ENCODE measurements at regions not wholly inside any gene's neighbourhood (a gene's known extent, or its start where the extent isn't known, plus 50 kb on each side); places are given as distances from the start of the nearest gene placed in this dataset.

- peaks cover 7% of the 10 kb centered on the region for H3K27me3 Mint-ChIP-seq
- H3K36me3 Mint-ChIP-seq (ENCODE audit: low read depth), result no peaks in the 10 kb centered on the region
- no peaks in the 10 kb centered on the region for H3K9me3 Mint-ChIP-seq
- H3K27ac Mint-ChIP-seq, result no peak overlapping the region
- ATAC-seq (replicated peaks), result no peak
- H3K4me1 Mint-ChIP-seq, result no peaks in the 10 kb centered on the region
- H3K4me3 Mint-ChIP-seq, result no peak overlapping the region
These were observed 148.6 kb upstream of the PPP1R26 start for GRCh38 chr9:135330685-135331590.

DNA sequence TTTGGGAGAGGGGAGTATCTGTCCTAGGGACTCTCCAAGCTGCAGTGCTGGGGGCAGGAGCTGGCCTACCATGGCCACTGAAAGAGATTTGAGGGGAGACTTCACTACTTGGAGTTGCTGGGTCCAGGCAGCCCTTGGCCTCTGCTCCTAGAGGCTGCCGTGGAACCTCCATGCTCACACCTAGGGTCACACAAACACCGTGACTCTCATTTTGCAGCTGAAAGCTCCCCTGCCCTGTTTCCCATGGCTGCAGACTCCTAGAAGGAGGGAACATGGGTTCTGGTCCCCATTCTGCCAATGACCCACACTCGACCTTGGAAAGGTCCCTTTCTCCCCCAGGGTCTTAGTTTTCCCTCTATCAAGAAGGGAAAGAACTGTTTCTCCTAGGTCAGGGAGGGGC lies 147.1 kb upstream of the PPP1R26 start:
- H3K27ac Mint-ChIP-seq, result no peak overlapping the region
- H3K4me3 Mint-ChIP-seq, result no peak overlapping the region
- H3K36me3 Mint-ChIP-seq (ENCODE audit: low read depth), result no peaks in the 10 kb centered on the region
- no peaks in the 10 kb centered on the region for H3K9me3 Mint-ChIP-seq
- no peak for ATAC-seq (replicated peaks)
- no peaks in the 10 kb centered on the region for H3K4me1 Mint-ChIP-seq
- H3K27me3 Mint-ChIP-seq, result peaks cover 6% of the 10 kb centered on the region

DNA sequence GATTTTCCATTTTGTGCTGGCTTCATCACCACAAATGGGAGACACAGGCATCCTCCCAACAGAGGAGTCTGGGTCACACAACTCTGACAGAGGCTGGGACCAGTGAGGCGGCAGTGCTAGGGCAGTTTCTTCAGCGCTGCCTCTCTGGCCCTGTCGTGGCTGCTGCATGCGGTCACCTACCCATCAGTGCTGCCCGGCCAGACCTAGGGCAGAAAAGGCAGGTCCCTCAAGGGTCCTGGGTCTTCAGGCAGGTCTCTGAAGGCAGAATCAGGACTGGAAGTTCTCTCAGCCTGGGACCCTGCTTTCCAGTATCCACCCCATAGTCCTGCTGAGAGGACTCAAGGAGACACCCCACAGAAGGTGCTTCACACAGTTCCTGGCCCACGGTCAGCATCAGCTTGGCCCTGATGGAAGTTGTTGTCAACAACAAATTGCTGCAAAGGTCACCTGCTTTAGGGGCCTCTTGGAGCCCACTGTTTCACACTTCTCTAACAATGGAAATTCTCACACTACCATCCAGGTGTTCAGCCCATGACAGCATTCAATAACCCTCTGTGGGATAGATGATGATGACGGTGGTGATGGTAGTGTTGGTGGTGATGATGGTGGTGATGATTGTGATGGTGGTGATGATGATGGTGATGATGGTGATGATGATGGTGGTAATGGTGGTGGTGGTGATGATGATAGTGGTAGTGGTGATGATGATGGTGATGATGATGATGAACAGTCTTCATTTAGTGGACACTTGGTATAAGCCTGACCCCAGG lies 146.4 kb upstream of the PPP1R26 start:
- no peaks in the 10 kb centered on the region for H3K4me1 Mint-ChIP-seq
- H3K27ac Mint-ChIP-seq, result no peak overlapping the region
- no peak for ATAC-seq (replicated peaks)
- no peaks in the 10 kb centered on the region for H3K9me3 Mint-ChIP-seq
- H3K27me3 Mint-ChIP-seq, result peaks cover 3% of the 10 kb centered on the region
- H3K36me3 Mint-ChIP-seq (ENCODE audit: low read depth), result no peaks in the 10 kb centered on the region
- no peak overlapping the region for H3K4me3 Mint-ChIP-seq

DNA sequence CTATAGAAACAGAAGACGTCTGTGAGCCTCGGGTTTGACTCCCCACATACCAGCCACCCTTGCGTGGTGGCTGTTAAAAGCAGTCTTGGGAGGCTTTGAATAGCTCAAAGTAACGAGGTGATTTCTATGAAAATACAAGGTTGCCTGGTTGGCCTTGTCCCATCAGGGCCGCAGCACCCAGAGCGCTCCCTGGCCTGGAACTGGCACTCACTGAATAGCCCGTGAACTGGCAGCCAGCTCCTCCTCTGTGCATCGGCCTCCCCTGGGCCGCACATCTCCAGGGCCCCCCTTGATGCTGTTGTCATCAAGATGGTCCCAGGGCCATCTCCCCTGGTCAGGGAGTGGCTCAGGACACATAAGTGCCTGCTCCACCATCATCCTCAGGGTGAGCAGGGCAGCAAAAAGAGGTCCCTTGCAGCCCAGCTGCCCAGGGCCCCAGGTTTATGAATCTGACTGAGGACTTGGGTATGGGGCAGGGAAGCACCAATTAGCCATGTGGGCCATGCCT lies 144.6 kb upstream of the PPP1R26 start:
- Mint-ChIP-seq H3K4me3 (no peak overlapping the region), H3K4me1 (no peaks in the 10 kb centered on the region), H3K9me3 (no peaks in the 10 kb centered on the region), H3K27ac (no peak overlapping the region), H3K36me3 (ENCODE audit: low read depth) (no peaks in the 10 kb centered on the region), H3K27me3 (peaks cover 1% of the 10 kb centered on the region)
- no peak for ATAC-seq (replicated peaks)

GRCh38 chr9:135335691-135336181 lies 143.8 kb upstream of the PPP1R26 start:
- H3K27ac Mint-ChIP-seq, result no peak overlapping the region
- ATAC-seq (replicated peaks), result no peak
- H3K9me3 Mint-ChIP-seq, result no peaks in the 10 kb centered on the region
- H3K4me1 Mint-ChIP-seq, result no peaks in the 10 kb centered on the region
- H3K27me3 Mint-ChIP-seq, result peaks cover 3% of the 10 kb centered on the region
- no peak overlapping the region for H3K4me3 Mint-ChIP-seq
- no peaks in the 10 kb centered on the region for H3K36me3 Mint-ChIP-seq (ENCODE audit: low read depth)

- H3K4me3 Mint-ChIP-seq, result no peak overlapping the region
These were observed 142.7 kb upstream of the PPP1R26 start for GRCh38 chr9:135336722-135337527.

DNA sequence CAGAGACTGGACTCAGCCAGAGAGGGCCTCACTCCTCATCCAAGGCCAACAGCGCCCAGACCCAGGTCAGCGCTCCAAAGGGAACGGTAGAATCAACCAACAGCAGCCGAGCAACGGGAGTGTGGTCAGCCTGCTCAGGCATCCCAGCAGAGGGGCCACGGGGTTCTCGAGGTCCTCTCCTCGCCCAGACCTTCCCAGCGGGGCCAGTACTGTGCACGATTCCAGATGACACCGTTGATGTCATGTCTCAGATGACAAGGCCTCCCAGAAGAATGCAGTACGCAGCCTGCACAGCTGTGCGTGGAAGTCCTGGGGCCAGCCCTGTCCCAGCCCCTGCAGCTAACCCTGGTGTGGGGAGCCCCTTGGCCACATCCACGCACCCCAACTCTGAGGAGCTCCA lies 141.0 kb upstream of the PPP1R26 start:
- Mint-ChIP-seq H3K4me3 (no peak overlapping the region), H3K27me3 (peaks cover 3% of the 10 kb centered on the region), H3K27ac (no peak overlapping the region), H3K4me1 (no peaks in the 10 kb centered on the region), H3K9me3 (no peaks in the 10 kb centered on the region), H3K36me3 (ENCODE audit: low read depth) (no peaks in the 10 kb centered on the region)
- ATAC-seq (replicated peaks), result no peak

More at GRCh38 chr9:135336722-135337527, 142.7 kb upstream of the PPP1R26 start:
- H3K9me3 Mint-ChIP-seq, result no peaks in the 10 kb centered on the region
- no peaks in the 10 kb centered on the region for H3K4me1 Mint-ChIP-seq
- H3K27me3 Mint-ChIP-seq, result peaks cover 3% of the 10 kb centered on the region
- H3K27ac Mint-ChIP-seq, result no peak overlapping the region
- no peaks in the 10 kb centered on the region for H3K36me3 Mint-ChIP-seq (ENCODE audit: low read depth)
- no peak for ATAC-seq (replicated peaks)

DNA sequence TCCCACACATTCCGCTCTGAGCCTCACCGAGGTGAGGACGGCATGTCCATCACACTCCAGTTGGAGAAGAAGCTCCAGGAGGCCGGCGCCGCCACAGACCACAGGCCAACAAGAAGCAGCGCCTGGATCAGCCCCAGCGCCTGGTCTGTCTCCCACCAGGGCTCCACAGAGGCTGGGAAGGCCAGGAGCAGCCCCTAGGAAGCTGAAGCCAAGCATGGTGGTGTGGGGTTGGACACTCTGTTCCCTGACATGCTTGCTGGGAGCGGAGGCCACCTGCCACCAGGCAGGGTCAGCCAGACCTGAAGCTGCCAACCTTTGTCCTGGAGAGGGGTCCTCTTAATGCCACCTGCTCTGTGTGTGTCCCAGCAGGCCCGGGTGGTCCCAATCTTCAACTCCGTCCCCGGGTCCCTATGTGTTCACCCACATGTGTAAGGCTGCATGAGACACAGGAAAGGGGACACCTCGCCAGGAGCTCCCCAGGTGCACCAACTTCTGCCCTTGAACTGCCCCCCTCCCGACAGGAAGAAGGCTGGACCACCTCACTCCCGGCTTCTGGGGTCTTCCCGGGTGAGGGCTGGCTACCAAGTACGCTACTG lies 140.1 kb upstream of the PPP1R26 start:
- H3K4me1 Mint-ChIP-seq, result no peaks in the 10 kb centered on the region
- no peak overlapping the region for H3K27ac Mint-ChIP-seq
- no peak overlapping the region for H3K4me3 Mint-ChIP-seq
- no peaks in the 10 kb centered on the region for H3K9me3 Mint-ChIP-seq
- ATAC-seq (replicated peaks), result no peak
- H3K27me3 Mint-ChIP-seq, result peaks cover 3% of the 10 kb centered on the region
- no peaks in the 10 kb centered on the region for H3K36me3 Mint-ChIP-seq (ENCODE audit: low read depth)

- no peak overlapping the region for H3K4me3 Mint-ChIP-seq
- H3K27ac Mint-ChIP-seq, result no peak overlapping the region
- H3K27me3 Mint-ChIP-seq, result peaks cover 6% of the 10 kb centered on the region
These were observed 139.4 kb upstream of the PPP1R26 start for GRCh38 chr9:135340143-135340655.

GRCh38 chr9:135340726-135341475 lies 138.7 kb upstream of the PPP1R26 start:
- Mint-ChIP-seq H3K9me3 (no peaks in the 10 kb centered on the region), H3K27me3 (peaks cover 7% of the 10 kb centered on the region), H3K4me3 (no peak overlapping the region), H3K27ac (no peak overlapping the region), H3K36me3 (ENCODE audit: low read depth) (no peaks in the 10 kb centered on the region), H3K4me1 (no peaks in the 10 kb centered on the region)
- ATAC-seq (replicated peaks), result no peak

More at GRCh38 chr9:135340143-135340655, 139.4 kb upstream of the PPP1R26 start:
- Mint-ChIP-seq H3K4me1 (no peaks in the 10 kb centered on the region), H3K36me3 (ENCODE audit: low read depth) (no peaks in the 10 kb centered on the region), H3K9me3 (no peaks in the 10 kb centered on the region)
- ATAC-seq (replicated peaks), result no peak

DNA sequence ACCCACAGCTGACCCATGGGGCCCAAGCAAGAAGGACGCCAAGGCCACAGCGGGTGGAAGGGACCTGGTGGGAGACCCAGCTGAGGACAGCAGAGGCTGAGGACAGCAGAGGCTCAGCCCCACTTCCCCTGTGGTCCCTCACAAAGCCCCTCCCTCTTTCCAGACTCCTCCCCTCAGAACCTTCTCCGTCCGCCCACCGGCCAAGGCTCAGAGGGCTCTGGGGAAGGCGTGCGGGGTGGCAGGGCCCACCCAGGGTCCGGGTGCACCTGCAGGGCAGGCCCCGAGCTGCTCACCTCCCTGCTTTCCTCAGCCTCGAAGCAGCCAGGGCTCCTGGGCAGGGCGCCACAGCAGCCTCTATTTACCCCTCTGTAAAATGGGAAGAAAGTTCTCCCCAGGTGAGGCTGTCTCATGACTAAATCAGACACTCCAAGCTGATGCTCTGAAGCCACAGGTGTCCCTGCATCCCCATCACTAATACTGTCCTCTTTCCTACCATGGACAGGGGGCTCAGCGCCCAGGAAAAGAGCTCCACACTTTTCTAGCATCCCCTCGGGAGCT lies 137.9 kb upstream of the PPP1R26 start:
- ATAC-seq (replicated peaks), result no peak
- H3K4me3 Mint-ChIP-seq, result no peak overlapping the region

GRCh38 chr9:135342206-135343130 lies 137.1 kb upstream of the PPP1R26 start:
- H3K4me3 Mint-ChIP-seq, result no peak overlapping the region
- no peak overlapping the region for H3K27ac Mint-ChIP-seq
- no peaks in the 10 kb centered on the region for H3K36me3 Mint-ChIP-seq (ENCODE audit: low read depth)
- H3K4me1 Mint-ChIP-seq, result no peaks in the 10 kb centered on the region
- no peak for ATAC-seq (replicated peaks)
- no peaks in the 10 kb centered on the region for H3K9me3 Mint-ChIP-seq
- H3K27me3 Mint-ChIP-seq, result peaks cover 7% of the 10 kb centered on the region

More for the DNA sequence above, 137.9 kb upstream of the PPP1R26 start:
- Mint-ChIP-seq H3K36me3 (ENCODE audit: low read depth) (no peaks in the 10 kb centered on the region), H3K9me3 (no peaks in the 10 kb centered on the region), H3K27ac (no peak overlapping the region), H3K4me1 (no peaks in the 10 kb centered on the region), H3K27me3 (peaks cover 7% of the 10 kb centered on the region)

Measured in activated T-helper 17 cell treated with anti-CD3 and anti-CD28 coated beads, Interleukin-2, amount 50 U/mL, for 72 hours (primary cell).